AG20443 (cell line): ENCODE measurements at regions not wholly inside any gene's neighbourhood (a gene's known extent, or its start where the extent isn't known, plus 50 kb on each side); places are given as distances from the start of the nearest gene placed in this dataset.
A peak's percentile ranks its signal among the peaks of the same experiment; 100 is the strongest.

Source experiments
- DNase-seq: peaks from one replicate; pipeline ENCODE4 v3.0.0; 2012; ENCODE audit warnings: low spot score, mixed read lengths

- DNase-seq = peak; percentile 81
These were observed 169.8 kb upstream of the RAI14 start for GRCh38 chr5:34486160-34486848.

GRCh38 chr5:34486849-34487158 lies 169.3 kb upstream of the RAI14 start:
- no peak for DNase-seq

- DNase-seq = peak; percentile 85
These were observed 168.8 kb upstream of the RAI14 start for GRCh38 chr5:34487159-34487879.

- no peak for DNase-seq
These were observed 168.2 kb upstream of the RAI14 start for GRCh38 chr5:34487956-34488355.

- DNase-seq = no peak
These were observed 167.1 kb upstream of the RAI14 start for GRCh38 chr5:34488984-34489383.

- DNase-seq = no peak
These were observed 165.4 kb upstream of the RAI14 start for GRCh38 chr5:34490506-34491250.

- DNase-seq = peak; percentile 38
These were observed 164.9 kb upstream of the RAI14 start for GRCh38 chr5:34491251-34491620.

- DNase-seq = peak; percentile 45
These were observed 161.9 kb upstream of the RAI14 start for GRCh38 chr5:34494111-34494755.

- DNase-seq = no peak
These were observed 160.9 kb upstream of the RAI14 start for GRCh38 chr5:34495178-34495577.

- DNase-seq = no peak
These were observed 159.9 kb upstream of the RAI14 start for GRCh38 chr5:34496260-34496691.

- no peak for DNase-seq
These were observed 159.2 kb upstream of the RAI14 start for GRCh38 chr5:34496701-34497469.

- DNase-seq = no peak
These were observed 158.7 kb upstream of the RAI14 start for GRCh38 chr5:34497470-34497808.

- no peak for DNase-seq
These were observed 157.6 kb upstream of the RAI14 start for GRCh38 chr5:34498572-34498971.

GRCh38 chr5:34499001-34499734 lies 157.0 kb upstream of the RAI14 start:
- peak; percentile 45 for DNase-seq

GRCh38 chr5:34500236-34500847 lies 155.8 kb upstream of the RAI14 start:
- no peak for DNase-seq

GRCh38 chr5:34501016-34501415 lies 155.1 kb upstream of the RAI14 start:
- no peak for DNase-seq

GRCh38 chr5:34501840-34502239 lies 154.3 kb upstream of the RAI14 start:
- no peak for DNase-seq

- DNase-seq = no peak
These were observed 153.5 kb upstream of the RAI14 start for GRCh38 chr5:34502581-34502980.

- no peak for DNase-seq
These were observed 152.5 kb upstream of the RAI14 start for GRCh38 chr5:34503379-34504253.

GRCh38 chr5:34504967-34505366 lies 151.2 kb upstream of the RAI14 start:
- no peak for DNase-seq
